K562 (cell line): ENCODE measurements at regions not wholly inside any gene's neighbourhood (a gene's known extent, or its start where the extent isn't known, plus 50 kb on each side); places are given as distances from the start of the nearest gene placed in this dataset.
A peak's percentile ranks its signal among the peaks of the same experiment; 100 is the strongest.

Source experiments
- ZBTB40 ChIP-seq, 2 experiments: fragments of 450-650 bp in 1 of 2; sonication (generic) in 1 of 2; formaldehyde crosslinking in 1 of 2; IDR thresholded peaks; 2 replicates each; pipeline versions ENCODE4 v1.7.1 to v1.9.0; 2016 to 2022; ENCODE audit warnings: inconsistent platforms in 1 of 2, mild to moderate bottlenecking in 1 of 2, missing genetic modification reagents in 1 of 2
- ZNF551 ChIP-seq: fragments of 250-450 bp; sonication (Bioruptor Pico); IDR thresholded peaks from 2 replicates; pipeline ENCODE4 v1.5.0; 2021; ENCODE audit warnings: mild to moderate bottlenecking, moderate library complexity

GRCh38 chr1:143727263-143727662 lies 244.5 kb downstream of the FAM72C start (continued):
- TF ChIP-seq ZNF551 (CRISPR knock-in tag) (no peak), ZBTB40 (IDR thresholded peaks at IDR 0.05) (peak; percentile 52; the same call in 1 of the 2 replicates), ZBTB40 (CRISPR knock-in tag; IDR thresholded peaks at IDR 0.05) (no peak)
